Ectodermal cell (in vitro differentiated cells): ENCODE measurements at regions not wholly inside any gene's neighbourhood (a gene's known extent, or its start where the extent isn't known, plus 50 kb on each side); places are given as distances from the start of the nearest gene placed in this dataset.
"Not testable (repeated sequence)": the region's sequence is repeated elsewhere in the genome, so short reads cannot be mapped to it uniquely, and the experiment has no call there.

Source experiments
- H3K27ac ChIP-seq: 2 replicates; pipeline ENCODE4 v1.7.0; 2013; ENCODE audit warnings: mild to moderate bottlenecking, low read depth, low read length; ENCODE audit not compliant: insufficient read depth, poor library complexity, severe bottlenecking
- H3K27me3 ChIP-seq: 2 replicates; pipeline ENCODE4 v1.7.0; 2013; ENCODE audit warnings: mild to moderate bottlenecking, low read length; ENCODE audit not compliant: insufficient read depth, control insufficient read depth, poor library complexity, severe bottlenecking
- H3K36me3 ChIP-seq: one replicate; pipeline ENCODE4 v1.7.0; 2013; ENCODE audit warnings: low read length; ENCODE audit not compliant: control insufficient read depth, insufficient read depth
- H3K4me1 ChIP-seq: one replicate; pipeline ENCODE4 v1.7.0; 2013; ENCODE audit warnings: low read length; ENCODE audit not compliant: control insufficient read depth, insufficient read depth
- H3K4me3 ChIP-seq: 2 replicates; pipeline ENCODE4 v1.7.0; 2013; ENCODE audit warnings: low read depth, low read length, control low read depth; ENCODE audit not compliant: insufficient read depth
- H3K9me3 ChIP-seq: 2 replicates; pipeline ENCODE4 v1.7.0; 2013; ENCODE audit warnings: mild to moderate bottlenecking, low read length, moderate library complexity; ENCODE audit not compliant: control insufficient read depth
- WGBS, 2 experiments: methylation state at CpG; one replicate each; pipeline ENCODE4 v1.1.7; 2013; ENCODE audit warnings: missing lambda C conversion rate in 2 of 2; 5-methylcytosine and 5-hydroxymethylcytosine counted together

GRCh38 chr16:75969120-75969519 is 242.8 kb upstream of the CPHXL start:
- not testable (repeated sequence) for H3K4me3 ChIP-seq, H3K4me1 ChIP-seq, H3K9me3 ChIP-seq, H3K27me3 ChIP-seq, H3K27ac ChIP-seq, H3K36me3 ChIP-seq
- 84 to 88% methylated on average over 6 of the region's 6 CpGs for WGBS, 2 experiments

GRCh38 chr16:75971334-75971733 is 245.0 kb upstream of the CPHXL start:
- 93 to 100% methylated on average over 1 of the region's 2 CpGs for WGBS, 2 experiments

GRCh38 chr16:75983296-75983695 is 257.0 kb upstream of the CPHXL start:
- Histone ChIP-seq H3K27me3 (no peaks in the 10 kb centered on the region), H3K27ac (no peak overlapping the region), H3K9me3 (no peaks in the 10 kb centered on the region), H3K4me3 (no peak overlapping the region), H3K36me3 (no peaks in the 10 kb centered on the region), H3K4me1 (no peaks in the 10 kb centered on the region)

More at GRCh38 chr16:75971334-75971733, 245.0 kb upstream of the CPHXL start:
- no peaks in the 10 kb centered on the region for H3K27me3 ChIP-seq
- H3K4me3 ChIP-seq = no peak overlapping the region
- no peaks in the 10 kb centered on the region for H3K9me3 ChIP-seq
- no peak overlapping the region for H3K27ac ChIP-seq
- no peaks in the 10 kb centered on the region for H3K4me1 ChIP-seq
- H3K36me3 ChIP-seq = no peaks in the 10 kb centered on the region

- no peak overlapping the region for H3K4me3 ChIP-seq
- H3K36me3 ChIP-seq = no peaks in the 10 kb centered on the region
- no peak overlapping the region for H3K27ac ChIP-seq
- 15 to 35% methylated on average over 3 to 4 of the region's 4 CpGs for WGBS, 2 experiments
- no peaks in the 10 kb centered on the region for H3K4me1 ChIP-seq
- H3K27me3 ChIP-seq = no peaks in the 10 kb centered on the region
- H3K9me3 ChIP-seq = no peaks in the 10 kb centered on the region
Observed at GRCh38 chr16:75983741-75984381, 257.6 kb upstream of the CPHXL start.

GRCh38 chr16:75987323-75987722 is 261.0 kb upstream of the CPHXL start:
- no peaks in the 10 kb centered on the region for H3K27me3 ChIP-seq
- H3K36me3 ChIP-seq = no peaks in the 10 kb centered on the region
- no peak overlapping the region for H3K4me3 ChIP-seq
- H3K9me3 ChIP-seq = no peaks in the 10 kb centered on the region
- no peak overlapping the region for H3K27ac ChIP-seq
- WGBS, 2 experiments = 91 to 93% methylated on average over 2 of the region's 2 CpGs
- no peaks in the 10 kb centered on the region for H3K4me1 ChIP-seq

- no peaks in the 10 kb centered on the region for H3K9me3 ChIP-seq
- H3K4me1 ChIP-seq = no peaks in the 10 kb centered on the region
- H3K27ac ChIP-seq = no peak overlapping the region
- 94 to 95% methylated on average over 3 of the region's 3 CpGs for WGBS, 2 experiments
- H3K27me3 ChIP-seq = no peaks in the 10 kb centered on the region
- H3K36me3 ChIP-seq = no peaks in the 10 kb centered on the region
- no peak overlapping the region for H3K4me3 ChIP-seq
Observed at GRCh38 chr16:75996491-75996890, 270.2 kb upstream of the CPHXL start.

GRCh38 chr16:75997606-75998005 is 271.3 kb upstream of the CPHXL start:
- Histone ChIP-seq H3K36me3 (no peaks in the 10 kb centered on the region), H3K9me3 (no peaks in the 10 kb centered on the region)
- WGBS, 2 experiments = 89 to 98% methylated on average over 6 of the region's 6 CpGs

GRCh38 chr16:76007645-76008044 is 269.6 kb upstream of the CNTNAP4 start:
- Histone ChIP-seq H3K9me3 (no peaks in the 10 kb centered on the region), H3K36me3 (no peaks in the 10 kb centered on the region), H3K4me1 (no peaks in the 10 kb centered on the region), H3K4me3 (no peak overlapping the region), H3K27me3 (no peaks in the 10 kb centered on the region), H3K27ac (no peak overlapping the region)
- 94 to 98% methylated on average over 1 of the region's 1 CpG for WGBS, 2 experiments

More at GRCh38 chr16:75997606-75998005, 271.3 kb upstream of the CPHXL start:
- H3K4me1 ChIP-seq = no peaks in the 10 kb centered on the region
- H3K27me3 ChIP-seq = no peaks in the 10 kb centered on the region
- no peak overlapping the region for H3K4me3 ChIP-seq
- no peak overlapping the region for H3K27ac ChIP-seq

- no peaks in the 10 kb centered on the region for H3K9me3 ChIP-seq
- H3K36me3 ChIP-seq = no peaks in the 10 kb centered on the region
- no peak overlapping the region for H3K27ac ChIP-seq
- H3K4me1 ChIP-seq = no peaks in the 10 kb centered on the region
- H3K4me3 ChIP-seq = no peak overlapping the region
- 82 to 84% methylated on average over 2 of the region's 2 CpGs for WGBS, 2 experiments
- no peaks in the 10 kb centered on the region for H3K27me3 ChIP-seq
Observed at GRCh38 chr16:76023835-76024234, 253.4 kb upstream of the CNTNAP4 start.

GRCh38 chr16:76035689-76036088 is 241.5 kb upstream of the CNTNAP4 start:
- Histone ChIP-seq H3K4me1 (no peaks in the 10 kb centered on the region), H3K27ac (no peak overlapping the region), H3K36me3 (no peaks in the 10 kb centered on the region), H3K9me3 (peaks cover 5% of the 10 kb centered on the region), H3K4me3 (no peak overlapping the region), H3K27me3 (no peaks in the 10 kb centered on the region)
- 55 to 58% methylated on average over 2 of the region's 2 CpGs for WGBS, 2 experiments

- H3K36me3 ChIP-seq = no peaks in the 10 kb centered on the region
- no peak overlapping the region for H3K27ac ChIP-seq
- H3K4me1 ChIP-seq = no peaks in the 10 kb centered on the region
- no peaks in the 10 kb centered on the region for H3K27me3 ChIP-seq
- peaks cover 5% of the 10 kb centered on the region for H3K9me3 ChIP-seq
- no peak overlapping the region for H3K4me3 ChIP-seq
- 92 to 100% methylated on average over 1 of the region's 1 CpG for WGBS, 2 experiments
Observed at GRCh38 chr16:76038097-76038496, 239.1 kb upstream of the CNTNAP4 start.
